22Rv1 (cell line): ENCODE measurements at regions not wholly inside any gene's neighbourhood (a gene's known extent, or its start where the extent isn't known, plus 50 kb on each side); places are given as distances from the start of the nearest gene placed in this dataset.

Source experiments
- ZFX ChIP-seq: fragments of 450-650 bp; IDR thresholded peaks from 2 replicates; pipeline ENCODE4 v1.6.1; 2017; ENCODE audit warnings: antibody characterized with exemption, borderline replicate concordance
- TF ChIP-seq, protein P1 (sequence below): fragments of 450-650 bp; IDR thresholded peaks from 2 replicates; pipeline ENCODE4 v1.5.1; 2017; ENCODE audit warnings: mild to moderate bottlenecking

DNA sequence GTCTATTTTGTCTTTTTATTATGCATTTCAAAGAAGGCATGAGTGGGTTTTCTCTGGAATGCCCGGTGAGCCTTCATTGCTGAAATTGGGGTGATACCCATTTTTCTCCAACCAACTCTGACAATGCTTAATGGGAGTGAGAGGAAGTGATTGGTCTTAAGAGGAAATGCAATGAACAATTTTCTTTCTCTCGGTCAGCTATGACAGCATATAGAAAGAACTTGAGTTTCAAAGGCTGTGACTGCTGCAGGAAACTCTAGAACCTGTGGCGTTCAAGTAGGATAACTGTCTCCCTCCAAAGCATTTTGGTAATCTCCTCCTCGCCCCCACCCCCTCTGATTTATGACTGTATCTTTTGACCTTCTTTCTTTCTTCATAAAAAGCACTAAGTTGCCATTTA is 155.9 kb downstream of the LYPLAL1 start:
- no peak for TF ChIP-seq ZFX
- TF ChIP-seq, protein P1, sequence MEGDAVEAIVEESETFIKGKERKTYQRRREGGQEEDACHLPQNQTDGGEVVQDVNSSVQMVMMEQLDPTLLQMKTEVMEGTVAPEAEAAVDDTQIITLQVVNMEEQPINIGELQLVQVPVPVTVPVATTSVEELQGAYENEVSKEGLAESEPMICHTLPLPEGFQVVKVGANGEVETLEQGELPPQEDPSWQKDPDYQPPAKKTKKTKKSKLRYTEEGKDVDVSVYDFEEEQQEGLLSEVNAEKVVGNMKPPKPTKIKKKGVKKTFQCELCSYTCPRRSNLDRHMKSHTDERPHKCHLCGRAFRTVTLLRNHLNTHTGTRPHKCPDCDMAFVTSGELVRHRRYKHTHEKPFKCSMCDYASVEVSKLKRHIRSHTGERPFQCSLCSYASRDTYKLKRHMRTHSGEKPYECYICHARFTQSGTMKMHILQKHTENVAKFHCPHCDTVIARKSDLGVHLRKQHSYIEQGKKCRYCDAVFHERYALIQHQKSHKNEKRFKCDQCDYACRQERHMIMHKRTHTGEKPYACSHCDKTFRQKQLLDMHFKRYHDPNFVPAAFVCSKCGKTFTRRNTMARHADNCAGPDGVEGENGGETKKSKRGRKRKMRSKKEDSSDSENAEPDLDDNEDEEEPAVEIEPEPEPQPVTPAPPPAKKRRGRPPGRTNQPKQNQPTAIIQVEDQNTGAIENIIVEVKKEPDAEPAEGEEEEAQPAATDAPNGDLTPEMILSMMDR: no peak
